AG09309 (cell line): ENCODE measurements at regions not wholly inside any gene's neighbourhood (a gene's known extent, or its start where the extent isn't known, plus 50 kb on each side); places are given as distances from the start of the nearest gene placed in this dataset.

Experiments
- DNase-seq: peaks from one replicate; pipeline ENCODE4 v3.0.0-alpha.2; 2010; ENCODE audit warnings: low read depth
- H3K4me3 ChIP-seq: 2 replicates; pipeline ENCODE4 v1.5.1; 2011; ENCODE audit warnings: mild to moderate bottlenecking, low read depth, low read length, moderate library complexity; ENCODE audit not compliant: control insufficient read depth
- TF ChIP-seq, protein P1 (sequence below): IDR thresholded peaks from 2 replicates; pipeline ENCODE4 v1.5.1; 2011; ENCODE audit warnings: mild to moderate bottlenecking, low read depth, low read length, inconsistent platforms; ENCODE audit not compliant: insufficient read depth, control insufficient read depth; ENCODE audit errors: missing control alignments

DNA sequence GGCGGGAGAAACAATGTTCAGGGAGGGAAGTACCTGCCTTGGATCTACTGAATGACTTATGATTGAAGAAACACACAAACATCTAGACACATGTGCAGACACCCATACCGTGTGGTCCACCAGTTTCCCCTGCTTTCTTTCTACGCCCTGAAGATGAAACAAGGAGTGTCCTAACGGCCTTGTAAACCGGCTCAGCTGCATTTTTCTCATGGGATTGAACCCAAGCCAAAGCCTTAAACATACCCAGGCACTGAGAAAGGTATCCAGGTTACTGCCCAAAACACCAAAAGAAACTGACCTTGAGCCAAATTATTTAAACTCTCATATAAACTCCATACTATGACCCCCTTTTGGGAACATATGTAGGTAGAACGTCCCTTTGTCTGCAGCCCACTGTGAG is 630.0 kb upstream of the RGS18 start:
- no peak for DNase-seq
- H3K4me3 ChIP-seq: no peak overlapping the region
- TF ChIP-seq, protein P1, sequence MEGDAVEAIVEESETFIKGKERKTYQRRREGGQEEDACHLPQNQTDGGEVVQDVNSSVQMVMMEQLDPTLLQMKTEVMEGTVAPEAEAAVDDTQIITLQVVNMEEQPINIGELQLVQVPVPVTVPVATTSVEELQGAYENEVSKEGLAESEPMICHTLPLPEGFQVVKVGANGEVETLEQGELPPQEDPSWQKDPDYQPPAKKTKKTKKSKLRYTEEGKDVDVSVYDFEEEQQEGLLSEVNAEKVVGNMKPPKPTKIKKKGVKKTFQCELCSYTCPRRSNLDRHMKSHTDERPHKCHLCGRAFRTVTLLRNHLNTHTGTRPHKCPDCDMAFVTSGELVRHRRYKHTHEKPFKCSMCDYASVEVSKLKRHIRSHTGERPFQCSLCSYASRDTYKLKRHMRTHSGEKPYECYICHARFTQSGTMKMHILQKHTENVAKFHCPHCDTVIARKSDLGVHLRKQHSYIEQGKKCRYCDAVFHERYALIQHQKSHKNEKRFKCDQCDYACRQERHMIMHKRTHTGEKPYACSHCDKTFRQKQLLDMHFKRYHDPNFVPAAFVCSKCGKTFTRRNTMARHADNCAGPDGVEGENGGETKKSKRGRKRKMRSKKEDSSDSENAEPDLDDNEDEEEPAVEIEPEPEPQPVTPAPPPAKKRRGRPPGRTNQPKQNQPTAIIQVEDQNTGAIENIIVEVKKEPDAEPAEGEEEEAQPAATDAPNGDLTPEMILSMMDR: no peak

DNA sequence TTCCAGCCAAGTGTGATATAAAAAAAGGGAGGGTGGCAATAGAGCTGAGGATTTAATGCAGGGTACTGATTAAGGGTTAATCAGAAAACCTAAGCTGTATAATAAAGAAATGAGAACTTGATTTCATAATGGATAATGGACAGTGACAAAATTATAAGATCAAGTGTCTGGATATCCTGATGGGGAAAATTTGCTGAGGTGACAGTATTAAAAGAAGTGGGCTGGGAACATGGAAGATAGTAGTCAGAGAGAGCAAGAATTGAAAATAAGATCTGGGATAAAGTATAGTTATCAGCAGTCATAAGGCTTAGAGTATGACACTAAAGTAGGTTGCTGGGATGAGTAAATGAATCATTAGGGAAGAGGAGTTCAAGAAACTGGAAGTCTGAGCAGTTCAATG is 627.3 kb upstream of the RGS18 start:
- no peak for DNase-seq
- no peak overlapping the region for H3K4me3 ChIP-seq
- TF ChIP-seq, protein P1: no peak

DNA sequence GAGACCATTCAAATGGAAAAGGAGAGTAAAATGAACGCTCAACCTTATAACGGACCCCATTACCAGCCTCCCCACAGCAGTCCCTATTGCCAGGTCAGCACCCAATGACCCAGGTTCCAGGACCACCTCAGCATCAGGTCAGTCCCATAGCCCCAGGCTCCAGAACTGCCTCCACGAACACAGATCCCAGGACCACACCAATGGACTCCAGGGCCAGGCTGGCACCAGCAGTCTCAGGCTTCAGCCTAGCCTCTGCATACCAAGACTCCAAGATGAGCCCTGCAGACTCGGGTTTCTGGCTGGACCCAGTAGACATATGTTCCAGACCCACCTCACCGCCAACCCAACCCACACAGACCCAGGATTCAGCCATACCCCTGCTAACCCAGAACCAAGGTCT is 625.0 kb upstream of the RGS18 start:
- TF ChIP-seq, protein P1: no peak
- H3K4me3 ChIP-seq: no peak overlapping the region
- no peak for DNase-seq

DNA sequence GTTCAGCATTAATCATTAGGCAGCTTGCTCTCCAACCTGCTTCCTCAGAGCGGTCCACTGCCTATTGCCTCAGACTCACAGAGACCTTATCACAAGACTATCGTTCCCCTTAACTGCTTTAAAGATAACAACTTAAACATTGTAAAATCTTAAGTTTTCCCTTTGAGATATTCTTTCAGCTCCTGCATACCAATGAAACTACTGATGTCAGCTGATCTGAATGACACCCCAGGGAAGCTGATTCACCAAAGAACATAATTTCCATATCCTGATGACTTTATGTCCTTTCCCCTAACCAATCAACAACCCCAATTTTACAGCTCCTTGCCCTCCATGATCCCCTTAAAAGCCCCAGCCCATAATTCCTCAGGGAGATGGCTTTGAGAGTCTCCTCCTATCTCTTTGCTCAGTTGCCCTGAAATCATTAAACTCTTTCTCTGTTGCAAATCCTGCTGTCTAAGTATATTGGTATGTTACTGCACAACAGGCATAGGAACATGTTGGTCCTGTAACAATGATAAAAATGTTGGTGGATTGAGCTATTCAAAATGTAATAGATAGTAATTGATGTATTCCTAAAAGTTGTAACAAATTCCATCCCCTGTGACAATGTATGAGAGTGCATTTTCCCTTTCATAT is 621.4 kb upstream of the RGS18 start:
- no peak overlapping the region for H3K4me3 ChIP-seq
- TF ChIP-seq, protein P1: no peak
- DNase-seq: no peak

DNA sequence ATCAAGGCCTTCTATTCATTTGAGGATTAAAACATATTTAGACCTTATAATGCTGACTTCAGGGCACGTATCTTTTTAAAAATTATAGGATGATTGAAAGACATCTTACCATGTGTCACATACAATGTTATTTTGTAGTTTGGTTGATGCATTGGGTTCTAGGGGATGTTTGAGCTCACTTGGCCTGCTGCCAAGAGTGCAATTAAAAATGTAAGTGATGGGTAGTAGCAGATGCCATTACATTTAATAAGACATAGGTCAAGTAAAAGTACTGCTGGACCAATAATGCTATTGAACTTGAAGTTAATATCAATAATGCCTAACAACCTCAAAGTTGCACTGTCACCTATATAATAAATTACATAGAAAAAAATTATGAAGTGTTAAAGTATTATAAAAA is 616.5 kb upstream of the RGS18 start:
- TF ChIP-seq, protein P1: no peak
- no peak for DNase-seq
- no peak overlapping the region for H3K4me3 ChIP-seq

DNA sequence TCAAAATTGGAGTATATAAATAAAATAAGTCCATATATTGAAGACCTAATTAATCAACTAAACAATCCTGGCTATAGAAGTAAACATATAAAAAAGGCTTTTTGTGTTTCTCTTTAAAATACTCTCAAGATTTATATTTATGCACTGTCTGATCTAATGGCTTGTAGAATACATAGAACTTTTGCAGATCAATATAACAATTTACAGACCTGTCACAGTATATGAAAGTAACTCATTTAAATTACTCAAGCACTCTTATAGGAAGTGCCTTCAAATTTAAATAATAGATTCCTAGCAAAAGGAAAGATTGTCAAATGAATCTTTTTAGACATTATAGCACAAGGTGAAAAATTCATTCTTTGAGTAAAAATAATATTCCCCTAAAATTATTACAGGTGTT is 615.8 kb upstream of the RGS18 start:
- no peak overlapping the region for H3K4me3 ChIP-seq
- TF ChIP-seq, protein P1: no peak
- DNase-seq: no peak

DNA sequence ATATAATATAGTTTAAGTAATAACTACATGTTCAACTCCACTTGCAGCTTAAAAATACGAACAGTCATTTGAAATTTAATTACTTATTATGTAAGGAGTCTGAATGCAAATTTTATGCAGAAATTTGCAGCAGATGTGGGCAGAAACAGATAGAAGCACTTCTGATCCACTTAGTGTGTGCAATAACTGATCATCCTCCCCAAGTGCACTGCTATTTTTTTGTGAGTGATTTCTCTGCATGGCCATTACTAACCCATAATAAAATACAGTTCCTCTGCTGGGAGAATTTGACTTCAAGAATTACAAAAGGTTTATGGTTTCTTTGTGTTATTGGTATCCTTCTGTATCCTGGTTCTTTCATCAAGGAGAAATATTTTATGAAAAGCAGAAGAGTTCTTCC is 611.5 kb upstream of the RGS18 start:
- DNase-seq: no peak
- H3K4me3 ChIP-seq: no peak overlapping the region
- TF ChIP-seq, protein P1: no peak
